Keratinocyte (primary cell): ENCODE measurements at regions not wholly inside any gene's neighbourhood (a gene's known extent, or its start where the extent isn't known, plus 50 kb on each side); places are given as distances from the start of the nearest gene placed in this dataset.

Source experiments
- CTCF ChIP-seq, 3 experiments: IDR thresholded peaks in 1 of 3; conservative IDR thresholded peaks in 1 of 3; optimal IDR thresholded peaks in 1 of 3; 2 replicates in 2 of 3; 3 replicates in 1 of 3; pipeline versions ENCODE3 to v1.5.1; 2011; ENCODE audit warnings: low read length in 3 of 3, mild to moderate bottlenecking in 3 of 3, moderate library complexity in 2 of 3, control low read depth in 1 of 3, inconsistent platforms in 1 of 3; ENCODE audit not compliant: insufficient read depth in 2 of 3; ENCODE audit errors: extremely low read depth in 1 of 3
- EZH2 ChIP-seq: IDR thresholded peaks from one replicate; pipeline ENCODE4 v1.6.1; 2012; ENCODE audit warnings: inconsistent platforms, mild to moderate bottlenecking, low read length, moderate library complexity

- TF ChIP-seq CTCF (optimal IDR thresholded peaks at IDR 0.05 in 1 of 3, IDR thresholded peaks at IDR 0.05 in 1 of 3, conservative IDR thresholded peaks at IDR 0.05 in 1 of 3; ENCODE audit: extremely low read depth in 1 of 3, insufficient read depth in 2 of 3, low read length in 3 of 3) (no peak), EZH2 (no peak)
Measured at GRCh38 chr20:25984933-25985332, 288.3 kb upstream of the ZNF337 start.
